Colonic mucosa (tissue), 4 donors: ENCODE measurements at regions not wholly inside any gene's neighbourhood (a gene's known extent, or its start where the extent isn't known, plus 50 kb on each side); places are given as distances from the start of the nearest gene placed in this dataset.

Experiments
- DNase-seq: peaks from one replicate; pipeline ENCODE4 v3.0.0-alpha.2; 2020
- H3K27ac ChIP-seq: fragments of 200-600 bp; one replicate; pipeline ENCODE4 v1.8.0; 2021
- H3K27me3 ChIP-seq: fragments of 200-600 bp; one replicate; pipeline ENCODE4 v1.8.0; 2021
- H3K36me3 ChIP-seq: fragments of 200-600 bp; one replicate; pipeline ENCODE4 v1.8.0; 2021
- H3K4me1 ChIP-seq: fragments of 200-600 bp; one replicate; pipeline ENCODE4 v1.8.0; 2021; ENCODE audit warnings: mild to moderate bottlenecking
- H3K4me3 ChIP-seq: fragments of 200-600 bp; one replicate; pipeline ENCODE4 v1.8.0; 2021
- H3K9ac ChIP-seq, 2 donors: one replicate each; pipeline ENCODE4 v1.7.0; 2013; ENCODE audit warnings: control low read depth in 2 of 2, low read depth in 2 of 2, low read length in 2 of 2
- H3K9me3 ChIP-seq: fragments of 200-600 bp; one replicate; pipeline ENCODE4 v1.8.0; 2021
- intact Hi-C: fragments of 100-400 bp; cut with DNase I; formaldehyde crosslinking; loops from one replicate; pipeline ENCODE4 v1.14.1; 2022
- TF ChIP-seq, protein P1 (sequence below): fragments of 200-600 bp; IDR thresholded peaks from one replicate; pipeline ENCODE4 v1.8.0; 2022; ENCODE audit warnings: antibody characterized with exemption, mild to moderate bottlenecking
- donor health status: healthy.
- donor health status: DM: no; HTN: no; CAD: no.
- donor health status: DM: no; HTN: no; CAD: no.

DNA sequence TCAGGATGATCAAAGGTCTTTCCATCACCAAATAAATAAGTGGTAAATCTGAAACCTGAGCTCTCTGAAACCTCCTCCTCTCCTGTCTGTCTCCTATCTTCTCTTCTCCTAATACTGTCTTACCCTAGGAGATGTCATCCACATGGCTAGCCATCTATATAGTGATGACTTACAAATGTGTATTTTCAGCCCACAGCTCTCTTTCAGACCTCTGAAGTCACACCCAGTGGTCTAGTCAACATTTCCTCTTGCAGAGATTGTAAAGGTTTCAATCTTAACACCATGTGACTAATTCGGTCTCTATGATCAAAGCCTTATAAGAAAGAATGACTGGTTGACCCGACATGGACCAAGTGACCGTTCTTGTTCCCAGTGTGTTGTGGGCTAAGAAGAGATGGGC lies 63.1 kb upstream of the DPT start:
- Histone ChIP-seq H3K9me3 (no peaks in the 10 kb centered on the region), H3K4me3 (no peak overlapping the region), H3K27ac (no peak overlapping the region), H3K27me3 (no peaks in the 10 kb centered on the region), H3K4me1 (no peaks in the 10 kb centered on the region), H3K9ac (no peak overlapping the region), H3K36me3 (no peaks in the 10 kb centered on the region)
- TF ChIP-seq, protein P1, sequence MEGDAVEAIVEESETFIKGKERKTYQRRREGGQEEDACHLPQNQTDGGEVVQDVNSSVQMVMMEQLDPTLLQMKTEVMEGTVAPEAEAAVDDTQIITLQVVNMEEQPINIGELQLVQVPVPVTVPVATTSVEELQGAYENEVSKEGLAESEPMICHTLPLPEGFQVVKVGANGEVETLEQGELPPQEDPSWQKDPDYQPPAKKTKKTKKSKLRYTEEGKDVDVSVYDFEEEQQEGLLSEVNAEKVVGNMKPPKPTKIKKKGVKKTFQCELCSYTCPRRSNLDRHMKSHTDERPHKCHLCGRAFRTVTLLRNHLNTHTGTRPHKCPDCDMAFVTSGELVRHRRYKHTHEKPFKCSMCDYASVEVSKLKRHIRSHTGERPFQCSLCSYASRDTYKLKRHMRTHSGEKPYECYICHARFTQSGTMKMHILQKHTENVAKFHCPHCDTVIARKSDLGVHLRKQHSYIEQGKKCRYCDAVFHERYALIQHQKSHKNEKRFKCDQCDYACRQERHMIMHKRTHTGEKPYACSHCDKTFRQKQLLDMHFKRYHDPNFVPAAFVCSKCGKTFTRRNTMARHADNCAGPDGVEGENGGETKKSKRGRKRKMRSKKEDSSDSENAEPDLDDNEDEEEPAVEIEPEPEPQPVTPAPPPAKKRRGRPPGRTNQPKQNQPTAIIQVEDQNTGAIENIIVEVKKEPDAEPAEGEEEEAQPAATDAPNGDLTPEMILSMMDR = no peak
- DNase-seq = no peak
- intact Hi-C loops = loop anchor here (5.0 kb wide), 1 partner anchor 60 kb away; no protein-coding TSS in a partner anchor

DNA sequence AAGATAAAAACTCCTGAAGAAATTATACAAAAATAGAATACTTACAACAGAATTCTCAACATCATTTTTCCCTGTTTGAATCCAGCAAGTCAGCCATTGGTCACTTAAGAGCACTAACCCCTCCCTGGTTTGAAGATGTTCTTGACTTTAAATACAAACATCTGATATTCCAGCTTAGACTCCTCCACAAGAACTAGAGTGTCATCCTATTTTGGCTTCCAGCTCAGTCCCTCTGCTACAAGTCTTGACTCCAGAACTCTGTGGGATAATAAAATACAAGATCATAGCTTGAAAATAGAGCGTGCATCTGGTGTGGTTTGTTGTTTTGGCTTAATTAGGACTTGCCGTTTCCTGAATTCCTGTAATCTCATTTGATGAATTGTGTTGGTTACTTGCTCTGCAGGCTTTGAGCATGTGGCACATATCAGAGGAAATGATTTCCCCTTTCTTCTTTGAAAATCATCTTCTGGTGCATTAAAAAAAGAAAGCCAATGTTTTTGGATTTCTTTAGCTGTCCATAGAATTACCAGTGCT lies 63.7 kb upstream of the DPT start:
- intact Hi-C loops = loop anchor here (5.0 kb wide), 1 partner anchor 60 kb away; no protein-coding TSS in a partner anchor
- Histone ChIP-seq H3K27ac (no peak overlapping the region), H3K36me3 (no peaks in the 10 kb centered on the region), H3K4me3 (no peak overlapping the region), H3K9me3 (no peaks in the 10 kb centered on the region), H3K4me1 (no peaks in the 10 kb centered on the region), H3K27me3 (no peaks in the 10 kb centered on the region), H3K9ac (no peak overlapping the region)
- TF ChIP-seq, protein P1 = no peak
- no peak for DNase-seq

DNA sequence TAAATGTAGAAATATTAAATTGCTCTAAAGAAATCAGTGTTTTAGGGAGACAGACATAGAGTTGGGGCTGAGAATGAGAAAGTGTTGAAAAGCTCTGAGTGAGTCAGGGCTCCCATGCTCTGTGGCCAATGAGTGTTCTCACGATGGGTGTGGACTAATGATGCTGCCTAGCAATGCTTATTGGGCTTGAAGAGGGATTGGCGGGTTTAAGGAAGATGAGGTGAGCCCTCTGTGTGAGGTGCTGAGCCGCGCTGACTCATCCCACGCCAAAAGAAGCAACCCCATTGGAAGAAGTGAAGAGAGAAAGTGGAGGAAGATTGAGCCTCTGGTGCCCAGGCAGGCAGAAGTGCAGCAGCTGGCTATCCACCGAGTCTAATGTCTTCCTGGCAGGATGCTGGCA lies 65.1 kb upstream of the DPT start:
- intact Hi-C loops = loop anchor here (5.0 kb wide), 1 partner anchor 62 kb away; no protein-coding TSS in a partner anchor
- DNase-seq = no peak
- Histone ChIP-seq H3K9ac (no peak overlapping the region), H3K9me3 (no peaks in the 10 kb centered on the region), H3K36me3 (no peaks in the 10 kb centered on the region), H3K27ac (no peak overlapping the region), H3K27me3 (no peaks in the 10 kb centered on the region), H3K4me1 (no peaks in the 10 kb centered on the region), H3K4me3 (no peak overlapping the region)
- TF ChIP-seq, protein P1 = no peak

DNA sequence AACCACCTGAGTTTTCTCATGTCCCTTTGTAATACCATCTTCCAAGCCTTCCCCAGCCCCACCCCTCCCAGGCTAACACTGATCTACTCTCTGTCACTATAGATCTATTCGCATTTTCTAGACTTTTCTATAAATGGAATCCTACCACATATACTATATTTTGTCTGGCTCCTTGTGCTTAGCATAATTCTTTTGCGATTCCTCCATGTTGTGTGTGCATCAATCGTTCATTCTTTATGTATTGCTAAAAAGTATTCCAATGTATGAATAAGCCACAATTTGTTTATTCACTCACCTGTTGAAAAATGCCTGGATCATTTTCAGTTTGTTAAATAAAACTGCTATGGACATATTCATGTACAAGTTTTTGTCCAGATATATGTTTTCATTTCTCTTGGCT lies 66.7 kb upstream of the DPT start:
- intact Hi-C loops = no loop called here
- H3K4me3 ChIP-seq = no peak overlapping the region
- TF ChIP-seq, protein P1 = no peak
- no peaks in the 10 kb centered on the region for H3K4me1 ChIP-seq
- H3K36me3 ChIP-seq = no peaks in the 10 kb centered on the region
- no peak for DNase-seq
- no peak overlapping the region for H3K27ac ChIP-seq
- no peaks in the 10 kb centered on the region for H3K27me3 ChIP-seq
- no peak overlapping the region for H3K9ac ChIP-seq
- no peaks in the 10 kb centered on the region for H3K9me3 ChIP-seq

DNA sequence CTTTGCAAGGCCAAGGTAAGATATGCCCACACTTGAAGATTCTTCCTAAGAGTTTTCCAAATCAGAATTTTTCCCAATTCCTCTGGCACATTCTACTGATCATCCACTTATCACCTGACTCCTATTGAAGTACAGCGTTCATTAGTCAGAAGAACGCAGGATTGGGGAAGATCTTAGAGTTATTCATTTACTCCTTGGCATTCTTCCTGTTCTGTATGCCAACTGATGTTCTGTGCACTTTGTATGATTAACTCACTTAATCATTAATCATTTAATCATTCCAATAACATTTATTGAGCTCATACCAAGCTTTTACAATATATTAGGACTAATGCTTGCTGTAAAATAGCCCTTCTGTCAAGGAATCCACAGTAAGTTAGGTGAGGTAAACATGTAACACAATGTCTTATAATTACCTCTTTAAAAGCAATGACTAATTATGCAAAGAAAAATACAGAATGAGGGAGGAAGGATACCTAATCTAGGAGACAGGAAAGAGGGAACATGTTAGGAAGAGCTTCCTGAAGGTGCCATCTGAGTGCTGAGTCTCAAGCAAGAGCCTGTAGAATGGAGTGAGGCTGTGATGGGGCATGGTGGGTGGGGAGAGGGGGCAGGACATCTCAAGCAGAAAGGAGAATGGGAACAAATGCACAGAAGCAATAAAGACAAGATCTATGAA lies 71.1 kb upstream of the DPT start:
- Histone ChIP-seq H3K27me3 (no peaks in the 10 kb centered on the region), H3K4me1 (no peaks in the 10 kb centered on the region), H3K4me3 (no peak overlapping the region), H3K27ac (no peak overlapping the region), H3K9me3 (no peaks in the 10 kb centered on the region), H3K36me3 (no peaks in the 10 kb centered on the region), H3K9ac (no peak overlapping the region)
- TF ChIP-seq, protein P1 = no peak
- no peak for DNase-seq
- intact Hi-C loops = no loop called here
